ENCODE measurements at regions not wholly inside any gene's neighbourhood (a gene's known extent, or its start where the extent isn't known, plus 50 kb on each side); places are given as distances from the start of the nearest gene placed in this dataset.

DNA sequence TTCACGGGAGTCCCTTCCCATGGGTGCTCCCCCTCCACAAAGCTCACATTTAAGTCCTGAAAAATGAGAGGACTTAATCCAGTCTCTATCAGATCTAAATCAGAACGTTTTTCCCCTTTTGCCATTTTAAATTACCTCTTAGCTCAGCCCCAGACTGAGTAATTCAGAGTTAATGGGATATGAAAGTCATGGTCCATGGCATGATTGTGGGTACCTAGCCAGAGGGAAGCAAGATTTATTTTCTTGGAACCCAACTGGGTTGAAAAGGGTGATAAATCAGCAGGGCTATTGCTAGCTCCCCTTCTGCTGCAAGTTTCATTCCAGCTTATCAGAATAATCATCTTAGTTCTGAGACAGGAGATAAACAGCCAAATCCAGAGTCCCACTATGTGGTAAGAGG lies 320.2 kb upstream of the CHD6 start:
- TF ChIP-seq CTCF (IDR thresholded peaks at IDR 0.05) = no peak
- no peak for TF ChIP-seq EP300 (IDR thresholded peaks at IDR 0.05)
- no peak for TF ChIP-seq POLR2A (IDR thresholded peaks at IDR 0.05)
